ENCODE measurements at regions not wholly inside any gene's neighbourhood (a gene's known extent, or its start where the extent isn't known, plus 50 kb on each side); places are given as distances from the start of the nearest gene placed in this dataset.
A peak's percentile ranks its signal among the peaks of the same experiment; 100 is the strongest.

GRCh38 chr11:76607431-76607830 is 63.1 kb downstream of the LRRC32 start:
- no peak overlapping the region for H3K27ac ChIP-seq
- DNase-seq (ENCODE audit: low spot score), result no peak
- no peak overlapping the region for H3K4me3 ChIP-seq
- no peak for TF ChIP-seq CTCF (IDR thresholded peaks at IDR 0.05)

- Histone ChIP-seq H3K27ac (peak overlapping the region; percentile 63 to 80), H3K4me3 (no peak overlapping the region)
- no peak for TF ChIP-seq CTCF (IDR thresholded peaks at IDR 0.05)
- peak; percentile 71 for DNase-seq (ENCODE audit: low spot score)
These were observed 65.0 kb downstream of the LRRC32 start for GRCh38 chr11:76605338-76606074.

- no peak overlapping the region for H3K4me3 ChIP-seq
- TF ChIP-seq CTCF (IDR thresholded peaks at IDR 0.05), result no peak
- DNase-seq (ENCODE audit: low spot score), result peak; percentile 83
- peak overlapping the region; percentile 63 to 80 for H3K27ac ChIP-seq
These were observed 65.8 kb downstream of the LRRC32 start for GRCh38 chr11:76604626-76605241.

- Histone ChIP-seq H3K4me3 (no peak overlapping the region), H3K27ac (peak overlapping the region; percentile 63 to 80)
- DNase-seq (ENCODE audit: low spot score), result peak; percentile 70
- no peak for TF ChIP-seq CTCF (IDR thresholded peaks at IDR 0.05)
These were observed 66.4 kb downstream of the LRRC32 start for GRCh38 chr11:76604081-76604625.

GRCh38 chr11:76603202-76603601 is 67.3 kb downstream of the LRRC32 start:
- Histone ChIP-seq H3K4me3 (no peak overlapping the region), H3K27ac (peak overlapping the region in 1 of 2 donors; percentile 78)
- no peak for DNase-seq (ENCODE audit: low spot score)
- no peak for TF ChIP-seq CTCF (IDR thresholded peaks at IDR 0.05)

All from coronary artery (tissue), 2 donors.